ENCODE measurements at regions not wholly inside any gene's neighbourhood (a gene's known extent, or its start where the extent isn't known, plus 50 kb on each side); places are given as distances from the start of the nearest gene placed in this dataset.

- Histone ChIP-seq H3K27ac (ENCODE audit: low read depth, low read length, severe bottlenecking) (peak overlapping the region; percentile 86), H3K4me1 (ENCODE audit: control insufficient read depth, insufficient read depth, low read length, poor library complexity, severe bottlenecking) (peaks cover 16% of the 10 kb centered on the region), H3K9me3 (ENCODE audit: control insufficient read depth, low read length) (no peaks in the 10 kb centered on the region), H3K36me3 (ENCODE audit: control insufficient read depth, insufficient read depth, low read length) (no peaks in the 10 kb centered on the region), H3K4me3 (ENCODE audit: extremely low read depth, insufficient read depth, low read length, poor library complexity, severe bottlenecking) (no peak overlapping the region)
- 91 to 94% methylated on average over 5 to 7 of the region's 8 CpGs for WGBS, 2 experiments (ENCODE audit: insufficient coverage in 2 of 2)
Observed at GRCh38 chr1:234543442-234544086, 64.6 kb upstream of the TARBP1 start.

GRCh38 chr1:234542211-234542850, 63.4 kb upstream of the TARBP1 start:
- Histone ChIP-seq H3K4me3 (ENCODE audit: extremely low read depth, insufficient read depth, low read length, poor library complexity, severe bottlenecking) (no peak overlapping the region), H3K9me3 (ENCODE audit: control insufficient read depth, low read length) (no peaks in the 10 kb centered on the region), H3K36me3 (ENCODE audit: control insufficient read depth, insufficient read depth, low read length) (no peaks in the 10 kb centered on the region), H3K27ac (ENCODE audit: low read depth, low read length, severe bottlenecking) (no peak overlapping the region), H3K4me1 (ENCODE audit: control insufficient read depth, insufficient read depth, low read length, poor library complexity, severe bottlenecking) (peaks cover 16% of the 10 kb centered on the region)
- WGBS, 2 experiments (ENCODE audit: insufficient coverage in 2 of 2), result 90 to 95% methylated on average over 7 to 12 of the region's 13 CpGs

GRCh38 chr1:234541286-234541975, 62.5 kb upstream of the TARBP1 start:
- no peak overlapping the region for H3K27ac ChIP-seq (ENCODE audit: low read depth, low read length, severe bottlenecking)
- no peaks in the 10 kb centered on the region for H3K36me3 ChIP-seq (ENCODE audit: control insufficient read depth, insufficient read depth, low read length)
- 92 to 100% methylated on average over 2 to 4 of the region's 5 CpGs for WGBS, 2 experiments (ENCODE audit: insufficient coverage in 2 of 2)
- peaks cover 16% of the 10 kb centered on the region for H3K4me1 ChIP-seq (ENCODE audit: control insufficient read depth, insufficient read depth, low read length, poor library complexity, severe bottlenecking)
- H3K9me3 ChIP-seq (ENCODE audit: control insufficient read depth, low read length), result no peaks in the 10 kb centered on the region
- H3K4me3 ChIP-seq (ENCODE audit: extremely low read depth, insufficient read depth, low read length, poor library complexity, severe bottlenecking), result no peak overlapping the region

GRCh38 chr1:234540404-234540762, 61.4 kb upstream of the TARBP1 start:
- Histone ChIP-seq H3K36me3 (ENCODE audit: control insufficient read depth, insufficient read depth, low read length) (no peaks in the 10 kb centered on the region), H3K9me3 (ENCODE audit: control insufficient read depth, low read length) (no peaks in the 10 kb centered on the region), H3K4me3 (ENCODE audit: extremely low read depth, insufficient read depth, low read length, poor library complexity, severe bottlenecking) (no peak overlapping the region), H3K27ac (ENCODE audit: low read depth, low read length, severe bottlenecking) (no peak overlapping the region), H3K4me1 (ENCODE audit: control insufficient read depth, insufficient read depth, low read length, poor library complexity, severe bottlenecking) (peaks cover 25% of the 10 kb centered on the region)
- 98% methylated on average over 5 of the region's 5 CpGs for WGBS, 2 experiments (ENCODE audit: insufficient coverage in 2 of 2)

DNA sequence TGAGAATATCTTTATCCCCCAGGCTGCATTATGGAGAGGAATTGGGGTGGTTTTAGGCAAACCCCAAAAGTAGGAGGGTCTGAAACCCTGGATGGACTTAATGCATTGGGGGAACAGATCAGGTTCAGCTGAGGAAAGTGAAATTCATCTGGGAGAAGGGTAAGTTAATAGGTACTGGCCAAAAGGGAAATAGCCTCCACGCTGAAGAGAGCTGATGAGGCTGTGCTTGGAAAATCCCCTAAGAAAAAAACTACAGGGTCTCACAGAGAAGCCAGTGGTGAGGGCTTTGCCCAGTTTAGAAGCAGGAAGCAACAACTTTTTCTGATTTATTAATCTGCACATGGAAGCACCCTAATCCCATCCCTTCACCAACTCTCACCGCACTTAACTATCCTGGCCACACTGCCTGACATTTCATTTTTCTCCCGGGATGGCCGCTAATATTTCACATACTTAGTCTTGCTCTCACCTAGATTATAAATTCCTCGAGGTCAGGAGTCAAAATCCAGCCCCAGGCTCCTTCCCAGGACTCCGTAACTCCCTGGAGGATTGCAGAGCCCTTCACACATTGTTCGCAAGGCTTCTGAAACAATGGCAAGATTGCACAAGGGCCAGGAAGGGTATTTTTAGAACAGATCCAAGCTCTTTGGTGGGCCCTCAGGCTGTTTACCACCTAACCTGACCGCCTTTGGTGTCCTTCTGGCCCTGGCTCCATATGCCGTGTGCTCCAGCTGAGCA, 60.9 kb upstream of the TARBP1 start:
- Histone ChIP-seq H3K4me3 (ENCODE audit: extremely low read depth, insufficient read depth, low read length, poor library complexity, severe bottlenecking) (no peak overlapping the region), H3K4me1 (ENCODE audit: control insufficient read depth, insufficient read depth, low read length, poor library complexity, severe bottlenecking) (peaks cover 24% of the 10 kb centered on the region), H3K36me3 (ENCODE audit: control insufficient read depth, insufficient read depth, low read length) (no peaks in the 10 kb centered on the region), H3K9me3 (ENCODE audit: control insufficient read depth, low read length) (no peaks in the 10 kb centered on the region), H3K27ac (ENCODE audit: low read depth, low read length, severe bottlenecking) (no peak overlapping the region)
- WGBS, 2 experiments (ENCODE audit: insufficient coverage in 2 of 2), result 93 to 94% methylated on average over 8 to 9 of the region's 9 CpGs

GRCh38 chr1:234538930-234539649, 60.1 kb upstream of the TARBP1 start:
- peaks cover 24% of the 10 kb centered on the region for H3K4me1 ChIP-seq (ENCODE audit: control insufficient read depth, insufficient read depth, low read length, poor library complexity, severe bottlenecking)
- WGBS, 2 experiments (ENCODE audit: insufficient coverage in 2 of 2), result 82 to 95% methylated on average over 7 to 10 of the region's 14 CpGs

DNA sequence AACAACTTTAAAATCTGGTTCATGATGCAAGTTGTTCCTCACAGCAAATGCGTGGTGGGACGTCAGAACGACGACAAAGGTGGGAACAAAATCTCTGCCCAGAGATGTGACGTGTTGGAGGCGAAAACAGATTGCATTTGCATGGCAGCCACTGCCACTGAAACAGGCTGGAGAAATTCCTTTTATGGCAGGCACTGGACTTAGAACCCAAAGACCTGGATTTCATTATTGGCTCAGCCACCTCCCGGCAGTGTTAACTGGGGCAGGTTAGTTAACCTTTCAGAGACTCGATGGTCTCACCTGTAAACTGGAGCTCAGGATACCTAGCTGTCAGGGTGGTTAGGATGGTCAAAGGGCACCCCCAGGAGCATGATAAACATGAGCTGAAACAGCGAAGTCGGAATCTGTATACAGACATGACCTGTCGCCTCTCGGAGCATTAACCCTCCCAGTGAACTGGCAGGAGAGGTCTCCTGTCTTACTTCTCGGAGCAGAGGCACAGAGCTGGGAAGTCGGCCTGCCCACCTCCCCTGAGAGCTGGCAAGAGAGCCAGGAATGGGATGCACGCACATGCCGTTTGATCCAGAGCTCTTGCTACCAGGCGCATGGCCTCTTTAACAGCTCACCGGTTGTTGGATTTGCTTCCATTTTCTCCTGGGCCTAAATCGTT, 59.2 kb upstream of the TARBP1 start:
- Histone ChIP-seq H3K4me3 (ENCODE audit: extremely low read depth, insufficient read depth, low read length, poor library complexity, severe bottlenecking) (no peak overlapping the region), H3K9me3 (ENCODE audit: control insufficient read depth, low read length) (no peaks in the 10 kb centered on the region), H3K4me1 (ENCODE audit: control insufficient read depth, insufficient read depth, low read length, poor library complexity, severe bottlenecking) (peaks cover 20% of the 10 kb centered on the region), H3K27ac (ENCODE audit: low read depth, low read length, severe bottlenecking) (no peak overlapping the region), H3K36me3 (ENCODE audit: control insufficient read depth, insufficient read depth, low read length) (no peaks in the 10 kb centered on the region)
- 94% methylated on average over 19 of the region's 19 CpGs for WGBS, 2 experiments (ENCODE audit: insufficient coverage in 2 of 2)

More at GRCh38 chr1:234538930-234539649, 60.1 kb upstream of the TARBP1 start:
- no peak overlapping the region for H3K27ac ChIP-seq (ENCODE audit: low read depth, low read length, severe bottlenecking)
- H3K4me3 ChIP-seq (ENCODE audit: extremely low read depth, insufficient read depth, low read length, poor library complexity, severe bottlenecking), result no peak overlapping the region
- no peaks in the 10 kb centered on the region for H3K9me3 ChIP-seq (ENCODE audit: control insufficient read depth, low read length)
- no peaks in the 10 kb centered on the region for H3K36me3 ChIP-seq (ENCODE audit: control insufficient read depth, insufficient read depth, low read length)

- no peaks in the 10 kb centered on the region for H3K9me3 ChIP-seq (ENCODE audit: control insufficient read depth, low read length)
- H3K27ac ChIP-seq (ENCODE audit: low read depth, low read length, severe bottlenecking), result no peak overlapping the region
- H3K4me1 ChIP-seq (ENCODE audit: control insufficient read depth, insufficient read depth, low read length, poor library complexity, severe bottlenecking), result peaks cover 23% of the 10 kb centered on the region
- no peaks in the 10 kb centered on the region for H3K36me3 ChIP-seq (ENCODE audit: control insufficient read depth, insufficient read depth, low read length)
- H3K4me3 ChIP-seq (ENCODE audit: extremely low read depth, insufficient read depth, low read length, poor library complexity, severe bottlenecking), result no peak overlapping the region
- 95 to 100% methylated on average over 5 of the region's 5 CpGs for WGBS, 2 experiments (ENCODE audit: insufficient coverage in 2 of 2)
Observed at GRCh38 chr1:234537236-234537635, 58.3 kb upstream of the TARBP1 start.

GRCh38 chr1:234536741-234537140, 57.8 kb upstream of the TARBP1 start:
- no peak overlapping the region for H3K27ac ChIP-seq (ENCODE audit: low read depth, low read length, severe bottlenecking)
- WGBS, 2 experiments (ENCODE audit: insufficient coverage in 2 of 2), result 91 to 94% methylated on average over 10 to 12 of the region's 12 CpGs

More at GRCh38 chr1:234536741-234537140, 57.8 kb upstream of the TARBP1 start:
- Histone ChIP-seq H3K9me3 (ENCODE audit: control insufficient read depth, low read length) (no peaks in the 10 kb centered on the region), H3K4me3 (ENCODE audit: extremely low read depth, insufficient read depth, low read length, poor library complexity, severe bottlenecking) (no peak overlapping the region), H3K4me1 (ENCODE audit: control insufficient read depth, insufficient read depth, low read length, poor library complexity, severe bottlenecking) (peaks cover 27% of the 10 kb centered on the region), H3K36me3 (ENCODE audit: control insufficient read depth, insufficient read depth, low read length) (no peaks in the 10 kb centered on the region)
